ENCODE measurements at regions not wholly inside any gene's neighbourhood (a gene's known extent, or its start where the extent isn't known, plus 50 kb on each side); places are given as distances from the start of the nearest gene placed in this dataset.

DNA sequence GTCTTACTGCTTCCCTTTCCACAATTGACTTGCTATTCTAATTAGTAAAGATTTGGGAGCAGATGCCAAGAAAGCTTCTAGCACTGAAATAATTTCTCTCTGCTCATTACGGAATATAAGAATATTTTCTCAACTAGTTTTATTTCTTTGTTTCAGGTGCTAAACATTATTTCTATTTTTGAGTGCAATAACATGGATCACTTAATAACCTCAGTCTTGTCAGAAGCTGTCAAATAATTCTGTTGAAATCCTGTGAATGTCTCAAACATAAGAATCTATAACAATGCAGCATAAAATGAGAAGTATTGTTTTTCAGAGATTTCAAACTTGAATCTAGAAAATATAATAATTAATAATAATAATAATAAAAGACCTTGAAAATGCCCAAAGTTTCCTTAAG is 1221.0 kb downstream of the DSC3 start:
- H3K18ac ChIP-seq (ENCODE audit: insufficient read length, low read depth, low read length) = no peak overlapping the region
- no peak overlapping the region for H3K14ac ChIP-seq (ENCODE audit: insufficient read depth, low read length)
- DNase-seq = no peak
- H2AK5ac ChIP-seq (ENCODE audit: insufficient read length, low read length) = no peak overlapping the region
- H3K79me2 ChIP-seq (ENCODE audit: insufficient read depth, low read length) = no peaks in the 10 kb centered on the region
- H3K4ac ChIP-seq (ENCODE audit: low read depth, low read length) = no peak overlapping the region
- no peak overlapping the region for H2BK120ac ChIP-seq (ENCODE audit: low read depth, low read length, poor library complexity, severe bottlenecking)
- Mint-ChIP-seq H3K36me3 (ENCODE audit: insufficient read depth in 1 of 3, low read depth in 3 of 3) (no peaks in the 10 kb centered on the region), H3K4me1 (no peaks in the 10 kb centered on the region), H3K27ac (no peak overlapping the region), H3K27me3 (ENCODE audit: low read depth) (peaks cover 1% of the 10 kb centered on the region; the same call in 1 of the 2 replicates), H3K9me3 (no peaks in the 10 kb centered on the region), H3K4me3 (no peak overlapping the region)
- no peak overlapping the region for H3K23ac ChIP-seq (ENCODE audit: insufficient read length, low read depth, low read length)
- H3K4me2 ChIP-seq (ENCODE audit: insufficient read depth, insufficient read length, low read length) = no peak overlapping the region
- no peak overlapping the region for H4K91ac ChIP-seq (ENCODE audit: insufficient read length, low read depth, low read length)
- WGBS (ENCODE audit: extremely low coverage, insufficient read length, low lambda C conversion rate) = no CpG with 5 or more reads among the region's 1 CpG
- no peaks in the 10 kb centered on the region for H3K4me1 ChIP-seq (ENCODE audit: insufficient read depth, low read length)
- H4K8ac ChIP-seq (replicated peaks; ENCODE audit: insufficient read length, low read depth, low read length) = no peak overlapping the region
- H2BK12ac ChIP-seq (ENCODE audit: insufficient read length, low read depth, low read length) = no peak overlapping the region
- no peaks in the 10 kb centered on the region for H3K9me3 ChIP-seq (ENCODE audit: control insufficient read depth, low read depth, low read length)
- H2BK5ac ChIP-seq (ENCODE audit: insufficient read length, low read length) = no peak overlapping the region
- no peaks in the 10 kb centered on the region for H3K27me3 ChIP-seq (ENCODE audit: insufficient read depth, low read length)
- no peaks in the 10 kb centered on the region for H3K23me2 ChIP-seq (ENCODE audit: insufficient read length, low read depth, low read length, poor library complexity, severe bottlenecking)
- H3K56ac ChIP-seq (ENCODE audit: insufficient read length, low read depth, low read length) = no peak overlapping the region
- H2AFZ ChIP-seq (ENCODE audit: low read length) = no peak overlapping the region
- H3K9ac ChIP-seq (ENCODE audit: extremely low read depth, insufficient read length, low read length) = no peak overlapping the region
- H4K5ac ChIP-seq (ENCODE audit: insufficient read length, low read depth, low read length) = no peak overlapping the region
- no peaks in the 10 kb centered on the region for H3K79me1 ChIP-seq (ENCODE audit: insufficient read depth, low read depth, low read length, poor library complexity, severe bottlenecking)
- no peaks in the 10 kb centered on the region for H4K20me1 ChIP-seq (ENCODE audit: control insufficient read depth, insufficient read depth, insufficient read length)
- TF ChIP-seq, protein P1, sequence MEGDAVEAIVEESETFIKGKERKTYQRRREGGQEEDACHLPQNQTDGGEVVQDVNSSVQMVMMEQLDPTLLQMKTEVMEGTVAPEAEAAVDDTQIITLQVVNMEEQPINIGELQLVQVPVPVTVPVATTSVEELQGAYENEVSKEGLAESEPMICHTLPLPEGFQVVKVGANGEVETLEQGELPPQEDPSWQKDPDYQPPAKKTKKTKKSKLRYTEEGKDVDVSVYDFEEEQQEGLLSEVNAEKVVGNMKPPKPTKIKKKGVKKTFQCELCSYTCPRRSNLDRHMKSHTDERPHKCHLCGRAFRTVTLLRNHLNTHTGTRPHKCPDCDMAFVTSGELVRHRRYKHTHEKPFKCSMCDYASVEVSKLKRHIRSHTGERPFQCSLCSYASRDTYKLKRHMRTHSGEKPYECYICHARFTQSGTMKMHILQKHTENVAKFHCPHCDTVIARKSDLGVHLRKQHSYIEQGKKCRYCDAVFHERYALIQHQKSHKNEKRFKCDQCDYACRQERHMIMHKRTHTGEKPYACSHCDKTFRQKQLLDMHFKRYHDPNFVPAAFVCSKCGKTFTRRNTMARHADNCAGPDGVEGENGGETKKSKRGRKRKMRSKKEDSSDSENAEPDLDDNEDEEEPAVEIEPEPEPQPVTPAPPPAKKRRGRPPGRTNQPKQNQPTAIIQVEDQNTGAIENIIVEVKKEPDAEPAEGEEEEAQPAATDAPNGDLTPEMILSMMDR (conservative IDR thresholded peaks at IDR 0.05) = no peak
- H3K27ac ChIP-seq (ENCODE audit: insufficient read length, low read depth, low read length) = no peak overlapping the region
- H2BK20ac ChIP-seq (ENCODE audit: low read depth, low read length, poor library complexity, severe bottlenecking) = no peak overlapping the region
- H2BK15ac ChIP-seq (ENCODE audit: low read depth, low read length) = no peak overlapping the region
- no peak overlapping the region for H3T11ph ChIP-seq (ENCODE audit: low read length)
